Skeletal muscle satellite cell (primary cell): ENCODE measurements at regions not wholly inside any gene's neighbourhood (a gene's known extent, or its start where the extent isn't known, plus 50 kb on each side); places are given as distances from the start of the nearest gene placed in this dataset.

Source experiments
- H3K27me3 ChIP-seq: 2 replicates; pipeline ENCODE4 v1.7.0; 2013; ENCODE audit warnings: low read length; ENCODE audit not compliant: control insufficient read depth, insufficient read depth
- H3K36me3 ChIP-seq: 2 replicates; pipeline ENCODE4 v1.7.0; 2013; ENCODE audit warnings: mild to moderate bottlenecking, control low read depth, low read length; ENCODE audit not compliant: insufficient read depth
- H3K4me1 ChIP-seq: 2 replicates; pipeline ENCODE4 v1.7.0; 2013; ENCODE audit warnings: low read length; ENCODE audit not compliant: control insufficient read depth, insufficient read depth
- H3K4me2 ChIP-seq: 2 replicates; pipeline ENCODE4 v1.7.0; 2013; ENCODE audit warnings: mild to moderate bottlenecking, low read length
- H3K4me3 ChIP-seq: 2 replicates; pipeline ENCODE4 v1.7.0; 2013; ENCODE audit warnings: low read length
- H3K9ac ChIP-seq: 2 replicates; pipeline ENCODE4 v1.7.0; 2013; ENCODE audit warnings: mild to moderate bottlenecking, low read depth, low read length, moderate library complexity
- H3K9me3 ChIP-seq: replicated peaks from 2 replicates; pipeline ENCODE4 v1.7.0; 2013; ENCODE audit warnings: mild to moderate bottlenecking, control low read depth, low read length

- Histone ChIP-seq H3K9ac (no peak overlapping the region), H3K4me1 (peaks cover 24% of the 10 kb centered on the region), H3K9me3 (no peaks in the 10 kb centered on the region), H3K4me3 (no peak overlapping the region), H3K27me3 (no peaks in the 10 kb centered on the region), H3K4me2 (no peak overlapping the region), H3K36me3 (no peaks in the 10 kb centered on the region)
Measured at GRCh38 chr21:16911166-16911607, 601.7 kb upstream of the CXADR start.

DNA sequence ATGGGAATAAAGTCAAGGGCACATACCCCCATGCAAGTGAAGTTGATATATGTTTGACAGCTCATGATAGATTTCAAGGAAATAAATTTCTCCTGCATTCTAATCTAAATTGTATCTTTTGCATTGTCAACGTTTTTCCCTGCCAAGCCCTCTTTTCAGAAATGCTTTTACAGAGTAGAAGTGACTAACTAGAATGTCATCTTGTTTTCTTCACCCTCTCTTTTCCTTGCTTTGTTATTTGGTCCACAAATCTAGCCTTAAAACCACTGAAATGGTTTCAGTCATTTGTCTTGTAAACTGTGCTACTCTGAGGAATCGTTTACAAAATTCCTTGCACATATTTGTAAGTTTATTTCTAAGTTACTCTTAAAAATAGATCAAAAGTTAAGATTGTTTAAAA, 600.8 kb upstream of the CXADR start:
- no peaks in the 10 kb centered on the region for H3K36me3 ChIP-seq
- no peaks in the 10 kb centered on the region for H3K9me3 ChIP-seq
- H3K4me1 ChIP-seq, result peaks cover 24% of the 10 kb centered on the region
- no peaks in the 10 kb centered on the region for H3K27me3 ChIP-seq
- peak overlapping the region; percentile 28 for H3K4me2 ChIP-seq
- H3K9ac ChIP-seq, result no peak overlapping the region
- H3K4me3 ChIP-seq, result no peak overlapping the region

GRCh38 chr21:16913010-16913409, 599.8 kb upstream of the CXADR start:
- no peak overlapping the region for H3K9ac ChIP-seq
- no peak overlapping the region for H3K4me2 ChIP-seq
- H3K4me1 ChIP-seq, result peaks cover 19% of the 10 kb centered on the region
- no peak overlapping the region for H3K4me3 ChIP-seq
- H3K9me3 ChIP-seq, result no peaks in the 10 kb centered on the region
- no peaks in the 10 kb centered on the region for H3K36me3 ChIP-seq
- no peaks in the 10 kb centered on the region for H3K27me3 ChIP-seq

DNA sequence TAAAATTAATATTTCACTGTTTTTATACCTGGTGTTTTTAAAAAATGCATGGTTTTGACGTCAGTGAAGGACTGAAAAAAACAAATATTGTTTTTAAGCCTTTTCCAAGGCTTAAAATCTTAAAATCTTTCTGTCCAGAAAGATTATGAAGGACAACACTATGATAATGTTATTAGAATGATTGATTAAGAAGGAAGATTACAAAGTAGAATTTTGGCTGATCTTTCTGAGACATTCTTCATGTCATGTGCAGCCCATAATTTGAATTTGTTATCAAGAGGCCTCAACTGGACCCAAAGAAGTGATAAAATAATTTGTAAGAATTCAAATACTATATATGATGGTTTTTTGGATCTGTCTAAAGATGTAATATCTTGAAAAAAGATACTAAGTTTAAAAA, 584.4 kb upstream of the CXADR start:
- Histone ChIP-seq H3K9me3 (no peaks in the 10 kb centered on the region), H3K4me2 (no peak overlapping the region), H3K27me3 (no peaks in the 10 kb centered on the region), H3K4me1 (no peaks in the 10 kb centered on the region), H3K4me3 (no peak overlapping the region), H3K36me3 (no peaks in the 10 kb centered on the region), H3K9ac (no peak overlapping the region)

DNA sequence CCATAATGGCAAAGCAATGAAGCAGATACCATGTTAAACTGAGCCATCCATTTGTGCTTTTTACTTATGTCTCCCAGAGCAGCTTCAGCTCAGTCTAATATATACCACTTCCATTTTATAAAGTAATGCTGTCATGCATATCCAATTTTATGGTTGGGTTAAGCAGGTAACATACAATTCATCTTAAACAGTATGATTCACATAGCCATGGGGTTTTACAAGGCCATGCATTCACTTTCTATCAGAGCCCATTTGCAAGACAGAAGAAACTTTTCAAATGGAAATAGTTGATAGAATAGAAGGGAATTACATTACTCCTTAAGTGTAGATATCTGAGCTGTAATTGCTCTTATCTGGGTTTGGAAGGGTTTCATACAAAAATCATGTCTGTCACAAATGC, 580.5 kb upstream of the CXADR start:
- H3K9me3 ChIP-seq, result no peaks in the 10 kb centered on the region
- no peaks in the 10 kb centered on the region for H3K36me3 ChIP-seq
- H3K4me2 ChIP-seq, result no peak overlapping the region
- H3K4me3 ChIP-seq, result no peak overlapping the region
- no peaks in the 10 kb centered on the region for H3K27me3 ChIP-seq
- no peaks in the 10 kb centered on the region for H3K4me1 ChIP-seq
- H3K9ac ChIP-seq, result no peak overlapping the region

- no peaks in the 10 kb centered on the region for H3K36me3 ChIP-seq
- no peaks in the 10 kb centered on the region for H3K9me3 ChIP-seq
- H3K4me3 ChIP-seq, result no peak overlapping the region
- H3K27me3 ChIP-seq, result no peaks in the 10 kb centered on the region
- no peaks in the 10 kb centered on the region for H3K4me1 ChIP-seq
- H3K4me2 ChIP-seq, result no peak overlapping the region
- no peak overlapping the region for H3K9ac ChIP-seq
Measured at GRCh38 chr21:16942703-16943102, 570.1 kb upstream of the CXADR start.

DNA sequence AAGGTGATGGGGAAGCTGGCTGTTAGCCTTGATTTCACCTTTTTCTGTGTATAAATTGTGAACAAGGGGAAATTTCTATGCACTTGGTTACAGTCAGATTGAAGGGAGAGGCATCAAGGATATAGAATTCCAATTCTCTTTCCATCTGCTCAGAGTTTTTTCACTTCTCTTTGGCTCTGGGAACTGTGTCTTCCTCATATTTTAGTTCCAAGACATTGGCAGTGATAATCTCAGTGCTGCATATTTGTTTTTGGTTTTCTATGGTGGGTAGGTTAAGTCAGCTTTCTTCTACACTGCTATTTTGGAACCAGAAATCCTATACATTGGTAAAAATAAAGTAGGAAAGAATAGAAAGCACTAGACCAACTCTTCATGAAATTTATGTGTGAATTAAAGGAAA, 569.6 kb upstream of the CXADR start:
- H3K9ac ChIP-seq, result no peak overlapping the region
- no peaks in the 10 kb centered on the region for H3K27me3 ChIP-seq
- no peak overlapping the region for H3K4me2 ChIP-seq
- H3K9me3 ChIP-seq, result no peaks in the 10 kb centered on the region
- H3K36me3 ChIP-seq, result no peaks in the 10 kb centered on the region
- no peak overlapping the region for H3K4me3 ChIP-seq
- no peaks in the 10 kb centered on the region for H3K4me1 ChIP-seq

GRCh38 chr21:16945580-16945979, 567.3 kb upstream of the CXADR start:
- H3K4me2 ChIP-seq, result no peak overlapping the region
- no peaks in the 10 kb centered on the region for H3K4me1 ChIP-seq
- no peak overlapping the region for H3K4me3 ChIP-seq
- no peaks in the 10 kb centered on the region for H3K36me3 ChIP-seq
- H3K27me3 ChIP-seq, result no peaks in the 10 kb centered on the region
- no peaks in the 10 kb centered on the region for H3K9me3 ChIP-seq
- H3K9ac ChIP-seq, result no peak overlapping the region

DNA sequence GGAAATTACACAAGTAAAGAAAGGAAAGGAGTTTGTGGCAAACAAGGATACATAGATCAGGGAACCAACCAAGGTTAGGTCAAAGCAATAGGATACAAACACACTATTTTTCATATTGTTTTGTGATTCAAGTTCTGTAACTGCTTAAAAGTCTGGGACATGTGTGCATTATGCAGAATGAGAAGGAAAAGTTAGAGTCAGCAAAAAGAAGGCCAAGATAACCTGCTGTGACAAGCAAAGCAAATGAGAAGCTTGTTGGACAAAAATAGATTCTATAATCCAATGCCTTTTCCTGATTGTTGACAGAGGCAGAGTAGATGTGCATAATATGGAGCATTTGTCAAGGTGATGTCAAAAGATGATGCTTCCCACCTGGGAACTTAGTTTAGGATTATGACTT, 556.0 kb upstream of the CXADR start:
- Histone ChIP-seq H3K9me3 (no peaks in the 10 kb centered on the region), H3K27me3 (no peaks in the 10 kb centered on the region), H3K36me3 (no peaks in the 10 kb centered on the region), H3K4me3 (no peak overlapping the region), H3K4me2 (no peak overlapping the region), H3K9ac (no peak overlapping the region), H3K4me1 (no peaks in the 10 kb centered on the region)

DNA sequence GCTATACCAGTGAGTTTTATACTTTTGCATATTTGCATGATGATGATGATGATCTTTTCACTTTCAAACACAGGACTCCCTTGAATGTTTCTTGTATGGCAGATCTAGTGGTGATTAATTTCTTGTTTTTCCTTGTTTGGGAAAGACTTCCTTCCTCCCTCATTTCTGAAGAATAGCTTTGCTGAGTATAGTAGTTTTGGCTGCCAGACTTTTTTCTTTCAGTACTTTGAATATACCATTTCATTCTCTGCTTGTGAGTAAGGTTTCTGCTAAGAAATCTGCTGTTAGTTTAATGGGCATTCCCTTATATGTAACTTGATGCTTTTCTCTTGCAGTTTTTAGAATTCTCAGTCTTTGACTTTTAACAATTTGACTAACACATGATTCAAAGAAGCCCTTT, 547.4 kb upstream of the CXADR start:
- Histone ChIP-seq H3K4me2 (no peak overlapping the region), H3K4me3 (no peak overlapping the region), H3K9me3 (no peaks in the 10 kb centered on the region), H3K4me1 (peaks cover 5% of the 10 kb centered on the region), H3K27me3 (no peaks in the 10 kb centered on the region), H3K9ac (no peak overlapping the region), H3K36me3 (no peaks in the 10 kb centered on the region)

DNA sequence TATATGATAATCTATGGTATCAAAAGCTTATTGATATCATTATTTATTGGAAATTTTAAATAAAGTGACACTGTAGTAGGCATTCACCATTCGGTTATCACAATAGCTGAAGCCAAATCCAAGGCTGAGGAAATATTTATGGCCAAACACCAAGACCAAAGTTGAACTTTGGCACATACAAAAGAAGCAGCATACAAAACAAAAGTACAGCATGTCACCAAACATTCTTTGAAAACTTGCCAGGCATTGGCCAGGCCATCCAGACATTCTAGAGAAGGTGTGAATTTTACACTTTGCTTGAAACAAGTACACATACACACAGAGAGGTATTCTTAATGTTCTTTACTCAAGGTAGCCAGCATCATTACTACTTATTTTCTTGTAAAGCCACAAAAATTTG, 544.4 kb upstream of the CXADR start:
- H3K9ac ChIP-seq, result no peak overlapping the region
- H3K4me3 ChIP-seq, result no peak overlapping the region
- peaks cover 5% of the 10 kb centered on the region for H3K4me1 ChIP-seq
- no peaks in the 10 kb centered on the region for H3K36me3 ChIP-seq
- no peaks in the 10 kb centered on the region for H3K27me3 ChIP-seq
- H3K4me2 ChIP-seq, result no peak overlapping the region
- H3K9me3 ChIP-seq, result no peaks in the 10 kb centered on the region

- Histone ChIP-seq H3K4me2 (no peak overlapping the region), H3K27me3 (no peaks in the 10 kb centered on the region), H3K9ac (no peak overlapping the region), H3K4me1 (peaks cover 5% of the 10 kb centered on the region), H3K36me3 (no peaks in the 10 kb centered on the region), H3K9me3 (no peaks in the 10 kb centered on the region), H3K4me3 (no peak overlapping the region)
Measured at GRCh38 chr21:16969636-16970035, 543.2 kb upstream of the CXADR start.
